HG02943 (cell line): ENCODE measurements at regions not wholly inside any gene's neighbourhood (a gene's known extent, or its start where the extent isn't known, plus 50 kb on each side); places are given as distances from the start of the nearest gene placed in this dataset.

ENCODE experiments used
- ATAC-seq: cut with Tn5 transposase; IDR thresholded peaks from one replicate; pipeline ENCODE4 v1.9.1; 2021; ENCODE audit warnings: mild to moderate bottlenecking, low read depth, moderate library complexity; ENCODE audit not compliant: unreplicated experiment

DNA sequence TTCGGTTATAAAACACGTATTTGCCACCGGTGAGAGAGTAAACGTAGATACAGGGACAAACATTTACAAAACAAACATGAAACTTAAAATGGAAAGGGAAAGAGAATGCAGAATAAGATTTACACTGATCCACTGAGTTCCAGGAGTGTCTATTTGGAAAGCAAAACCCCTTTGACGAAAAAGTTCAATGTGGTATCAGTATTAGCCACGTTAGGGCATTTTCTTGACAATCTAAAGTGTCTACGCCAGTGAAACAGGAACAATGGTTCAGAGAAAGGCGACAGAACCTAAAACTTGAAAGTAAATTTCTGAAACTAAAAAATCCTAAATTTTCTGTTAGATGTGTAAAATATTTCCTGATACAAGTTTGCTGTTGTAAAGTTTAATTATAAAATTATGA is 278.5 kb upstream of the TENM3 start:
- ATAC-seq, result no peak

DNA sequence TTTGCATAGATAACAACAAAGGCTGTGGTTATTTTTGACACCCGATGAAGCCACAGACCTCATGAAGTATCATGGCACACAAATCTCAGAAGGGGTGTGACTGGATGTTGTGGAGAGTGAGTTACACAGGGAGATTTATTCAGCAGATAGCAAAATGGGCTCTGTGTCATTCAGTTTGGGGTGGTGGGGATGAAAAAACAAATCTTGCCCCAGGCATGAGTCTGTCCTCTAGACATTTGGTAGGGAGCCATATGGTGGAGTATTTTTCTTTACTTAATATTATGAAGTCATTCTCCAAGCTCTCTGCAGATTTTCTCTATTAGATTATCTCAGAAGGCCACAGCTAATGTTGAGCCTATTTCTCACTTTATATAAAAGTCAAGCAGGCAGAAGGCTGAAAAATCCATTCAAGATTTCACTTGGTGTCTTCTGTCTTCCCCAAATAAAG is 277.1 kb upstream of the TENM3 start:
- ATAC-seq, result no peak

DNA sequence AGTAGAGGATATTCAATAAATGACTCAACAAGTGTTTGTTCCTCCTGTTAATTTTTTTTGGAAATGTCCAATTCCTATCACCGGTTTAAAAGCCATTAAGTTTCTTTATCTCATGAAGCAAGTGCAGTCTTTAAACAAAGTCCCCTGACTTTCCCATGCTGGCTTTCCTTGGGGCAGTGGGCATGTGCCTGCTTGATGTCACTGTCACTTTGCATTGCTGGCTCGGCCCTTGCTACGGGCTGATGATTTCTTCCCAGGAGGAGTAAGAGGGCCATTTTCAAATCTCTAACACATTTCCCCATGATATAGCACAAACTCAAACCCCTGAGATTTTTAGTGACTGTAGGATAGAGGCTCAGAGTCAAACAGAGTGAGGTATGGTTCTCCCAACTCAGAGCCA is 275.8 kb upstream of the TENM3 start:
- ATAC-seq, result no peak

DNA sequence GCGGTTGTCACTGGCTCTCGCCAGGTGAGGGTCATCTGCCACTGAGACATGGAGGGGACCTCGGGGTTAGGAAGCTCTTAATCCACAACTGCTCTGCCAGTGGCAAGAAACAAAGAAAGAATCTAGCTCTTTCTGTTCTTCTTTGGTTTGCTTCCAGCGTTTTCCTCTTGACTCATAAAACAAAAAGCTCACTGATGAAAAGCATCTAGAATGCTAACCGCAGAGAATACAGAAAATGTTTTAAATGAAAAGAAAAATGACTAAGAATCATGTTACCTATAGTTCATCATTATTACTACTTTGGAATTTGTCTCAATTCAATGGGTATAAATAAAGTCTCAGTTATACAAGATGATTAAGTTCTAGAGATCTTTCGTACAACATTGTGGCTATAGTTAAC is 274.8 kb upstream of the TENM3 start:
- ATAC-seq, result no peak

DNA sequence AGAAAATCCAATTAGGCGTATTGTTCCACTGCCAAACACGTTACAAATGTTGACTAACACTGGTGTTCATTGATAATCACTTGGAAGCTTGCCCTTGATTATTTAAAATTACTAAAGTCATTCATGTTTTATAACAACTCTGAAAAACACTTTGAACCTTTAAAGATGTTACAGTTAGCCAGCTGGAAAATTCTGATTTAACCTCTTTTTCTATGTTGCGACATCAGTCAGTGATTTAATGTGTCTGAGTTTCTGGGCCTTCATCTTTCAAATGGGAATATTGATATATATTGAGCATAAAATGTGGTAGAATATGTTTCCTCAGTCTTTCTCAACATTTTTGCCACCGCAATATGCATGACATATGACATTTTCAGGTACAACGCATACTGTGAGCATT is 274.1 kb upstream of the TENM3 start:
- no peak for ATAC-seq

DNA sequence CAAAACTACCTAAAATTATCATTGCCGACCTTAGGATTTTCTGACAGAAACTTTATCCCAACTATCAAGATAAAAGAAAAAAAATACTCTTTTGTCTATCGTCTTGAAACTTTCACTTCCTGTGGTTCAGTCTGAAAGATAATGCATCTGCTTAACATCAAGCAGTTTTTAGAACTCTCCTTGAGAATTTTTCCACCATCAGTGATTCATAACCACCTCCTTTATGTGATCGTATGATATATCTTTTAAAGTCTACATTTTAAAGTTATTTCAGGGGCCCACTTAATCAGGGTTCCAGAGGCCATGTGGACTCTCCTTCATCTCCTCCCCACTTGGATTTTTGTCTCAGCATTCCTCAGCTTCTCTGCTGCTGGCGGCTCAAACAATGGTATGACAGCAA is 272.8 kb upstream of the TENM3 start:
- no peak for ATAC-seq

DNA sequence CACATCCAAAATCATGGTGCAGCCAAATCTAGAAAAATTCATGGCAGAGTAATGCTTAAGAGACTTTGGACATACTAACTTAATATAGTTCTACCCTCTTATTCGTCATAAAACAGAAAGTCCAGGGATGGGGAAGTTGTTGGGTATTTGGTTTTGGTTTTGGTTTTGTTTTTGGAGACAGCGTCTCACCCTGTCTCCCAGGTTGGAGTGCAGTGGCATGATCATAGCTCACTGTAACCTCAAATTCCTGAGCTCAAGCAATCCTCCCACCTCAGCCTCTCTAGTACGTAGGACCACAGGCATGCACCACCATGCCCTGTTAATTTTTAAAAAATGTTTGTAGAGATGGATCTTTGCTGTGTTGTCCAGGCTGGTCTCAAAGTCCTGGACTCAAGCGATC is 271.8 kb upstream of the TENM3 start:
- peak; percentile 87 for ATAC-seq

DNA sequence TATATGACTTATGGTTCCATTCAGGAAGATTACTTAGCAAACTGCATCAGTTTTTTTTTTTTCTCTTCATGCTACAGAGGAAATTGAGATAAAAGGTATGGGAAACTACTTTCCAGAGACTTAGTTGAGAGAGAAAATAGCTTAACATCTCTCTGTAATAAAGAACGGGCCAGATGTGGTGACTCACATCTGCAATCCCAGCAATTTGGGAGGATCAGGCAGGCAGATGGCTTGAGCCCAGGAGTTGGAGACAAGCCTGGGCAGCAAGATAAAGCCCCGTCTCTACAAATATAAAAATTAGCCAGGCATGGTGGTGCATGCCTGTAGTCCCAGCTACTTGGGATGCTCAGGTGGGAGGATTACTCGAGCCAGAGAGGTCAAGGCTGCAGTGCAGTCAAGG is 271.2 kb upstream of the TENM3 start:
- no peak for ATAC-seq

DNA sequence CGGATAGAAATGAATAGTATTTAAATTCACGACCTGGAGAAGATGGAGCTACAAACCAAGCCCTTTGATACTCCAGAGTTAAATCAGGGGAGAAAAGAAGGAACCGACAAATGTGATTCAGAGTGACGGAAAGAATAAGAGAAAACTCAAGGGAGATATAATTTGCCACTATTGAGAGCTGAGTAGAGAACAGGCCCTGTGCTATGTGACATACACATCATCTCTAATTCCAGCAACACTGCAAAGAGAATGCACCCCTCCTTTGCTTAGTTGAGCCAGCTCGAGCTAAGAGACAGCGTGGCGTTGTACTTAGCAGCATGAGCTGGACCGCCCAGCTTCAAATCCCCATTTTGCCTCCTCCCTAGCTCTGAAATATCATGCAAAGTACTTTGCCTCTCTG is 266.4 kb upstream of the TENM3 start:
- ATAC-seq, result no peak

DNA sequence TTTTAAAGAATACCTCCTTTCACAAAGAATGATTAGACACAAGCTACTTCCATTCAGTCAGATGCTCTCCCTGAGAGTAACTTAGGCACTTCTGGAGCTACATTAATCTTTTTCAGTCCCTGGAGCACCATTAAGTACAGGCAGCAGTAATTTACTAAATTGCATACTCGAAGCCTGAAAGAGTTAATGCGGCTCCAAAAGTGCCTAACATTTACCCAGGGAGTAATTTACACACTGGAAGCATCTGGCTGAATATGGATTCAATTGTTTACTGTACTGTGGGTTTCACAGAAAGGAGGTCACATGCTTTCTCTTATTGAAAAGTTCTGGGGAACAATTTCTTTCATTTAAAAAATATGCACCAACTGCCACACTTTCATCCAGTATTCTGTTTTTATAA is 260.8 kb upstream of the TENM3 start:
- no peak for ATAC-seq

DNA sequence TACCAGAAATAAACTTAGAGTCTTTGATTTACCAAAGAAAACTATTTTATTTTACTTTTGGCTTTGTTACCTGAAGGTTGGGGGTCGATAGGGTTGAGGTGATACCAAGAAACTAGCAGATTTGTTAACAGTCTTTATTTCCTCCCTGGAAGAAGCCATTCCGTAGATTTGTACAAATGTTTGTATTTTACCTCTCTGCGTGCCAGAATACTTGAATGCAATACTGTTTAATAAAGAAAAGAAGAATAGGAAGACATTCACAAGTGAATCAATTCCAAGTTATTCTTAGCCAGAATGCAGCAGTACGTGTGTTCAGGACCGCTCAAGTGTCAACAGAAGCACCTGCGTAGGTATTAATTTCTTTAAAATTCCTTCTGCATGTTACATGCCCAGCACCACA is 260.3 kb upstream of the TENM3 start:
- ATAC-seq, result no peak

DNA sequence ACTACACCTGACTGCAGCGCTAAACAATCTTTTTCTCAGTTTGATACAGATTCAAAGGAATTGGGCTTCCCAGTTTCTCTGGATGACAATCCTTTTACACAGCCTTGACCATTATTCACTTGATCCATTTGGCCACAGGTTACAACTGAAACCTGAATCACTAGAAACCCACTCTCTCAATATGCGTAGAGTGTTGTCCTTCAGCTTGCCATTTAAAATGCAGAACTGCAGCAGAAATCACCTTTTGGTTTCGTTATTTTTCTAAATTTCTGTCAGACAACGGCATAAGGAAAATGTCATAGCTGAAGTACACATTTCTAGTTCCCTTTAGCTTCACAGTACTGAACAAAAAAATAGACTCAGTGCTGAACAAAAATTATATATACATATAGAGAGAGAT is 255.8 kb upstream of the TENM3 start:
- no peak for ATAC-seq

DNA sequence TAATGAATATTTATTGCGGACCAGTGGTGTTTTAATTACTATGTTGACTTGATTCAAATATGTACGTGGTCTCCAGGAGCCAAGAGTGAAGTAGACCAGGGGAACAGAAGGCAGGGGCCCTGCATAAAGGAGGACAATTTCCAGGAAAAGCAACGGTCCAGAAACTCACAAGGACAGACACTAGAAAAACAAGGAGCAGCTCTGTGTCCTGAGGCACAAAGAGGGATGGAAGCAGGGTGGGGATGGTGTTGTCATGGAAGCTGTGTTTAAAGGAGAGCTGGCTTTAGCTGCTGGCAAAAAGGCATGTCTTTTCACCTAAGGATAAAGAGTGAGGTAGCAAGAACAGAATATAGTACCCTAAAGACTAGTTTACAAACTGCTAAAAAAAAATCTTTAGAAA is 254.1 kb upstream of the TENM3 start:
- ATAC-seq, result no peak

DNA sequence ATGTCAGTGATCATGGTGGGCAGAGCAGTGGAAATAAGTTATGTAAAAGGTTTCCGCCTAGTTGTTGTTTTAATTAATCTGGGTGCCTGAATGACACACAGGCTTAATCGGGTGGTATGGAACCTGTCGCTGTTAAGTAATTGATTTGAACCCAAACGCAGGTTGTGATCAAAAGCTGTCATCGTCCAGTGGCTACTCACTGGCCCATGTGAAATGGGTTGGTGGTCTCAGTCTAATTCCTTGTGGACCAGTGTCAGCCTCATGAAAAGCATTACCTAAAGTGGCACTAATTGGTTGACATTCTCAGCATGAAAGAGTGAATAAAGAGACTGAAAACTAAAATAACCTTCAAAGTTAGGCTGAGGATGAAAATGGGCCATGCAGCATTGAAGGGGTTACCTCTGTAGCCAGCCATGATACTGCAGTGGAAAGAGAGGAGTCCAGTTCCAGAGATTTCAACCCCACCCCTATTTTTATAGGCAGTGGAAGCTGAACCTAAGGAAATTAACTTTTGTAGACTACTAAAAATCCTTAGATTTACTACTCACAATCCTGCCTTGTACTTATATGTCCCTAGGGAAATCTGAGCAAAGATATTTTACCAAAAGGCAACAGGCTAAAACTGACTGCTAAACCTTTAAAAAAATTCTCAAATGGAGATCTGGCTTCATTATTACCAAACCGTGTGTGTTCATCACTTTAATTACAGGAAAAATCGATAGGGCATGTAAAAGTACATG is 251.7 kb upstream of the TENM3 start:
- no peak for ATAC-seq

DNA sequence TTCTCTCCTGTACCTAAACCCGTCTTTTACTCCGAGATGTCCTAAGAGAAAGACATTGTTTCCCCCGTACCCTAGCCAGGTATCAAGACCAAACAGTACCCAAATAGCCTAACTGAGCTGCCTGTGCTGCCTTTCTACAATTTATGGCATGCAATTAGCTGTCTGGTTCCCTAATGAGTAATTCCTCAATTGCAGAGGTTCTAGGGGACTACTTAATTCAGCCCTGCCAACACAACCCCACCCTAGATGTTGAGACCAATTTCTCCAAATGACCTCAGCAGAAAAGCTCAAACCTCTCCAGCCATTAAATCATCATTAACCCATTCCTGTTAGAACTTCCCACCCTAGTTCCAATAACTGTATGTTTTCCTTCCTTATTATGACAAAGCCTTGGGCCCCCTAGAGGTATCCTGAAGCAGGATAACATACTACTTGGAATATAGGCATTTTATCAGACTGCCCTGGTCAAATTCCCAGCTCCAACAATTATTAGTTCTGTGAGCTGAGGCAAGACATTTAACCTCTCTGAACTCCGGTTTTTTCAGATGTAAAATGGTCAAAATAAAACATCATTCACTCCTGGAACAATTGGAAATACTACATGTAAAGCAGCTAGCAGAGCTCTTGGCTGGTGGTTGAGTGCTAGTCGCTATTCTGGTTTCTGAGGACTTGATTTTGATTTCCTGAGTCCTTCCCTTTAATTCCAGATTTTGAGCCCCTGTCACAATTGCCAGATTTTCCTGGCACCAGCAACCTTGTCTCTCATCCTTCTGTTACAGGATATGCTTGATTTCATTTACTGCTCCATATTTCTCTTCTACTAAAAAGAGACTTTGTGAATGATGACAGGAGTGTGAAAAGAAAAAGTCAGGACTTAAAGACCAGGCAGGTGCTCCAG is 244.6 kb upstream of the TENM3 start:
- no peak for ATAC-seq

DNA sequence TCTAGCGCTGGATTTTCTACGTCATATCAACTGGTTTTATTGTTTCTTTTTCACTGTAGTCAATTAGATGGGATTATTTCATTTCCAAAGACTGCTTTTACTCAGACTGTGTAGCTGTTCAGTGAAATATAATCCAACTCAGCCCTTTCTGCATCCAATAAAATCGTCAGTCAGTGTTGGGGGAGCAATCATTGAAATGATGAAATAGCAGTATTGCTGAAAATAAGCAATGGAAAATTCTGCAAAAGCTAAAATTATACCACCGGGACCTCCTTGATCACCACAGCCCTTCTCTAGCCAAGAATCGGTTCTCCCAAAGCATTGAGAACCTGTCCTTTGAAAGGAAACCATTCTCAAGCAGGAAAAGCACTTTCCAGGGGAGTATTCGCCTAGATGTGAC is 243.1 kb upstream of the TENM3 start:
- no peak for ATAC-seq

DNA sequence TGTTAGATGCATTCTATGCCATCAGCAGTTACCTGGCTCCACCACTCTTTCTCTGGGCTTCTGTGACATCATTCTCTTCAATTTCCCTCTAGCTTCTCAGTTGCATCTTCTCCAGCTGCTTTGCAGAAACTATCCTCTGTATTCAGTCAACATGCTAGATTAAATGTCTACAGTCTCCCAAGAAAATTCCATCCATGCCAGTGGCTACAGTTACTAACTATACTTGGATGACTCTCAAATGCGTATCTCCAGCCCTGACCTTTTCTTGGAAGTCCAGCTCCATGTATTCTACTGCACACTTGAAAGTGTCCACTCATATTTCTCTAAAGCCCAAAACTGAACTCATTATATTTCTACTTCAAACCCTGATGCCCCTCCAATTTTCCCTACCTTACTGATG is 232.3 kb upstream of the TENM3 start:
- no peak for ATAC-seq

DNA sequence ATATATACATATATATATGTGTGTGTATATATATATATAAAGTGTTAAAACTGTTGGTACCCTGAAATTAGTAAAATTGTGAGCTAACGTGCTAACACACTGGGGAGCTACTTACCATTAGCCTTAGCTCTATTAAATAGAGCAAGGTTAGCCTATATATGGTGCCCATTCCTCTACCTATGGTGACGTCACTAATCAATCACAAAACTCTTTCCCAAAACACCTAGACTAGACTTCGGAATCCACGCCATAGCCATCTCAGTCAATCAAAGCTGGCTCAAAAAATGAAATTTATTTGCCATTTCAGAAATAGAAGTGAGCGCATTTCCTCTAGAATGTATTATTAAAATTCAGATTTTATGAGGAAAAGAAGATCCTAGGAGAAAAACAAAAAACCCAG is 229.0 kb upstream of the TENM3 start:
- no peak for ATAC-seq

DNA sequence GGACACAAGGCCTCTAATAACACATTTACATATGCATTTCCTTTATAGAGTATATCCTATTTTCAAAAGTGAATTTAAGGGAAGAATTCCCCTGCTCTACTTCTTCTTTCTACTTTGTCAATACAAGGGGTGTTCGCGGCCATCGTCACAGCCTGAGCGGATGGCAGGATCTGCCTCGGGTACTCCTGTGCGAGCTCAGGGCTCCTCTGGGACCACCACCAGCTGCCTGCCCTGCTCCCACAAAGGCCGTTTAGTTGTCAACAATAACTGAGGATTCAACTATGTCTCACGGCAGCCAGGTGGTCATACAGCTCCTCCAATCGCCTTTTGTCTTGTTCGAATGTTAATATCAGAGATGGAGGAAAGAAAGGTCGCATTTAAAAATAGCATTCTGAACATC is 228.2 kb upstream of the TENM3 start:
- ATAC-seq, result no peak

DNA sequence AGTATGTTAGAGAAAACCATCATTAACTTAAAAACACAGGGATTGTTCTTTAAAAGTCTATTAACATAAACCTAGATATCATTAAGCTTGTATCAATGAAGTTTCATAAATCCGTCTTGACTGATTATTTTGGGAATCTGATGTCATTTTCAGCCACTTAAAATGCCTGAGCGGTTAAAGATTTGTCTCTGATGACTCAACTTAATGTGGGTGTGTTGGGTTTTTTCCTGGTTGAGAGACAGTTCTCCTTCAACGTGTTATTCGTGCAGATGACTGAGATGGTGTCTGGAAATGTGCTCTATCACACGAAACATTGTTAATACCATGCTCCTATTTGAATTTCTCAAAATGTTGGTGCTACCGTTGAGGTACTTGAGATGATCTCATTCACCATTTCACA is 227.3 kb upstream of the TENM3 start:
- ATAC-seq, result no peak

DNA sequence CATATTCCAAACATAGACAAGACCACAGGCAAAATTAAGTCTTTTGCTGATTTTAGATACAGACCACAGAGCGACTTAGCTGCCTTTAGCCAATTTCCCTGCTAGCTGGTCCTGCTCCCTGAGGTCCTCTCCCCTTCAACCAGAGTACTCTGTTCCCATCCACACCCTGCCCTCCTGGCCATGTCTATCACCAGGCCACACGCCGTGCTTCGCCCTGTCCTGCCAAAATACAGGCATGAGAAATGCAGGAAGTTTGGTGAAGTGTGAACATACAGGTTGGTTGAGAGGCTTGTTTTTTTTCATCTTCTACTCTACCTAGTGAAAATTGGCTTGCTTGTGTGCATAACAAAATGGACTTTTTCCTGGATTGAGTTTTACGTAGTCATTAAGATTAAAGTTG is 226.2 kb upstream of the TENM3 start:
- no peak for ATAC-seq

DNA sequence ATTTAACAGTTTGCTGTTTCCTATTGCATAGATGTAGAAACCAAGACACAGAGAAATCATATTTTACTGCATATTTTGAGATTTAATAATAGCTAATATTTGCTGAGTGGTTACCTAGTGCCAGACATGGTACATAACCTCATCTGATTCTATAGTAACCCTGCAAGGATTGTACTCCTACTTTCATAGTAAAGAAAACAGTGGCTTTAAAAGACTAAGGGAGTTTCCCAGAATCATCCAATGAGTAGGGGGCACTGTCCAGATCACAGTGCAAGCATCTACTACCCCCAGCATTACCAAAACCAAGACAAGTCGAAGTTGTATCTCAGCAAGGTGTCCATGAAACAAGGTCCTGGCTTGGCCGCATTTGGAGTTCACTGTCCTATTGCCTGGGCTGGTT is 224.5 kb upstream of the TENM3 start:
- peak; percentile 47 for ATAC-seq
